ENCODE measurements at regions not wholly inside any gene's neighbourhood (a gene's known extent, or its start where the extent isn't known, plus 50 kb on each side); places are given as distances from the start of the nearest gene placed in this dataset.

GRCh38 chr7:86970547-86970946 lies 88.9 kb downstream of the ELAPOR2 start:
- TF ChIP-seq, protein P1, sequence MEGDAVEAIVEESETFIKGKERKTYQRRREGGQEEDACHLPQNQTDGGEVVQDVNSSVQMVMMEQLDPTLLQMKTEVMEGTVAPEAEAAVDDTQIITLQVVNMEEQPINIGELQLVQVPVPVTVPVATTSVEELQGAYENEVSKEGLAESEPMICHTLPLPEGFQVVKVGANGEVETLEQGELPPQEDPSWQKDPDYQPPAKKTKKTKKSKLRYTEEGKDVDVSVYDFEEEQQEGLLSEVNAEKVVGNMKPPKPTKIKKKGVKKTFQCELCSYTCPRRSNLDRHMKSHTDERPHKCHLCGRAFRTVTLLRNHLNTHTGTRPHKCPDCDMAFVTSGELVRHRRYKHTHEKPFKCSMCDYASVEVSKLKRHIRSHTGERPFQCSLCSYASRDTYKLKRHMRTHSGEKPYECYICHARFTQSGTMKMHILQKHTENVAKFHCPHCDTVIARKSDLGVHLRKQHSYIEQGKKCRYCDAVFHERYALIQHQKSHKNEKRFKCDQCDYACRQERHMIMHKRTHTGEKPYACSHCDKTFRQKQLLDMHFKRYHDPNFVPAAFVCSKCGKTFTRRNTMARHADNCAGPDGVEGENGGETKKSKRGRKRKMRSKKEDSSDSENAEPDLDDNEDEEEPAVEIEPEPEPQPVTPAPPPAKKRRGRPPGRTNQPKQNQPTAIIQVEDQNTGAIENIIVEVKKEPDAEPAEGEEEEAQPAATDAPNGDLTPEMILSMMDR (IDR thresholded peaks at IDR 0.05), result no peak
- TF ChIP-seq EZH2 (IDR thresholded peaks at IDR 0.05; ENCODE audit: borderline replicate concordance, insufficient read depth, low read depth, low read length, poor library complexity, severe bottlenecking), result no peak
